GM21576 (cell line): ENCODE measurements at regions not wholly inside any gene's neighbourhood (a gene's known extent, or its start where the extent isn't known, plus 50 kb on each side); places are given as distances from the start of the nearest gene placed in this dataset.

Experiments used
- ATAC-seq: cut with Tn5 transposase; IDR thresholded peaks from one replicate; pipeline ENCODE4 v1.9.1; 2021; ENCODE audit warnings: mild to moderate bottlenecking, moderate library complexity; ENCODE audit not compliant: unreplicated experiment

GRCh38 chr20:41888434-41888833, 270.3 kb upstream of the CHD6 start:
- ATAC-seq: no peak

- no peak for ATAC-seq
These were observed 269.3 kb upstream of the CHD6 start for GRCh38 chr20:41887500-41887899.

DNA sequence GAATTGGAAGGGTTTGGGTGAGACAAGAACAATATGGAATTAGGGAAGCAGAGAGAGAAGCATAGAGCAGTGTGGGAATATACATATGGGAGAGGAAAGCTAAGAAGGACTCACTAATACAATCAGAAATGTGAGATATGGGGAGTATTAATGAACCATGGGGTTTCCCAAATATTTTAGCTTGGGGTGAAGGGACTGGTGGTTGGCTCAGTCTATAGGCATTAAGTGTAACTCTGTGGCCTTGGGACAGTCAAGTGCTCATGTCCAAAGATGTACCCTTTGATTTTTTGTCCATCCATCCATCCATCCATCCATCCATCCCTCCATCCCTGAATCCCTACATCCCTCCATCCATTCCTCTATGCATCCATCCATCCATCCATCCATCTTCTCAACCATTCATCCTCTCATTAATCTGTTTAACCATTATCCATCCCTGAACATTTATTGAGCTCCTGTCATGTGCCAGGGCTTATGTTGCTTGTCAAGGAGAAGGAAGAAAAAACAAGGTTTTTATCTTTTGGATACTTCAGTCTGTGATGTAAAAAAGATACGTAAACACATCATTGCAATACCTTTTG, 263.4 kb upstream of the CHD6 start:
- no peak for ATAC-seq

- ATAC-seq: no peak
These were observed 260.9 kb upstream of the CHD6 start for GRCh38 chr20:41879123-41879522.

DNA sequence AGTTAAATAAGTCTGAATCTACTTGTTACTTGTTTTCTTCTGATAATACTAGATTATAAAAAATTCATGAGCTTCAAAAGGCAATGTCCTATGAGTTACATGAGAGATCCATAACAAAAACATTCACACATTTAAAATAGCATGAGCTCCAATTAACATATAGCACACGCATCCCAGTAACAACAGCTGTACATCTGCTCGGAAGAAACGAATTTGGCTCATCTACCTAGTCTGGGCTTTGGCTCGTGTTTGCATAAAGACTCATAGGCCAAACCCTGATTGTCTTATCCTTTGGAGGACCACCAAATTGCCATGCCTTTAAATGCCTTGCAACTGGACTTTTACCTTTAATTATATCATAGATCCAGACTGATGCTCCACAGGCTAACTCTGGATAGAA, 259.7 kb upstream of the CHD6 start:
- no peak for ATAC-seq

GRCh38 chr20:41874658-41875057, 256.5 kb upstream of the CHD6 start:
- no peak for ATAC-seq

- no peak for ATAC-seq
These were observed 254.8 kb upstream of the CHD6 start for GRCh38 chr20:41872930-41873329.

GRCh38 chr20:41870869-41871462, 252.8 kb upstream of the CHD6 start:
- ATAC-seq: no peak

- no peak for ATAC-seq
These were observed 251.1 kb upstream of the CHD6 start for GRCh38 chr20:41869261-41869660.

GRCh38 chr20:41865938-41866337, 247.8 kb upstream of the CHD6 start:
- ATAC-seq: no peak

- no peak for ATAC-seq
These were observed 244.3 kb upstream of the CHD6 start for GRCh38 chr20:41862476-41862875.

DNA sequence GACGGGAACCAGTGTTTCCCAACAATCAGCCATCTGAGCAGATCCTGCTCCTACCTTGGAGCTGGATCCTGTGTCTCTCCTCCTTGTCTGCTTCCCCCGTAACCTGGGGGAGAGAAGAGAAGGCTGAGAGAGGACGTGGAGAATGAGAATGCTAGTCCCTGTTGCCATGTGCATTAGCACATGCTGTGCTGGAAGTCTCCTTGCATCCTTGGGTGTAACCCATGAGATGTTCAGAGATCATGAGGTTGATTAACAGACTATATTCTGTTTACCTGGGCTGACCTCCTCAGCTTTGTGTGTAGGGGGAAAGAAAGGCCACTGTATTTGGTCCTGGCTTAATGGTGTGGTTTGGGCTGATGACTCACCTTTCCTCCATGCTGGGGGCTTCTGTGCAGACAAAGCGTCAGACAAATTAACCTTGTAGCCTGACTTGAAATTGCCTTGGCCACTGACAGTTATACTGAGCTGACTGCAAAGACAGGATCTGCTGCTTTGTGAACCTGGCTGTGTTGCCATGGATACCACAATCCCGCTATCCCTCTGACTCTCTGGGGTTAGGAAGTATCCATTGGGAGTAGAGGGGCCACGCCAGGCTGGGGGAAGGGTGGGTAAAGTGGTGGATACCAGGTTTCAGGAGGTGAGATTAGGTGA, 243.7 kb upstream of the CHD6 start:
- ATAC-seq: no peak

- ATAC-seq: no peak
These were observed 236.6 kb upstream of the CHD6 start for GRCh38 chr20:41854765-41855164.

GRCh38 chr20:41853806-41854205, 235.6 kb upstream of the CHD6 start:
- ATAC-seq: no peak

DNA sequence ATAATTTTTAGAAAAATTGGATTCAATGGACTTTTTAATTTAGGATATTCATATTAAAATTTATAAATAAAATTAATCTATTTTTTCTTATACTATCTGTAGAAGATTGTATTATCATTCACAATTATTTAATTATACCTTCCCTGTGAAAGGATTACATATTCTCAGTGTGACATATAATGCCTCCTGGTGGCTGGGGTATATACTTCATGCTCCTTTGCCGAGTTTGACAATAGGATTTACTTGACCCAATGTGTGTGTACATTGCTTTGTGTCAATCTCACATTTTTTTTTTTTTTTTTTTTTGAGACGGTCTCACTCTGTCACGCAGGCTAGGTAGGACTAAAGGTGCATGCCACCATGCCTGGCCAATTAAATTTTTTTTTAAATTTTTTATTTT, 230.0 kb upstream of the CHD6 start:
- no peak for ATAC-seq

DNA sequence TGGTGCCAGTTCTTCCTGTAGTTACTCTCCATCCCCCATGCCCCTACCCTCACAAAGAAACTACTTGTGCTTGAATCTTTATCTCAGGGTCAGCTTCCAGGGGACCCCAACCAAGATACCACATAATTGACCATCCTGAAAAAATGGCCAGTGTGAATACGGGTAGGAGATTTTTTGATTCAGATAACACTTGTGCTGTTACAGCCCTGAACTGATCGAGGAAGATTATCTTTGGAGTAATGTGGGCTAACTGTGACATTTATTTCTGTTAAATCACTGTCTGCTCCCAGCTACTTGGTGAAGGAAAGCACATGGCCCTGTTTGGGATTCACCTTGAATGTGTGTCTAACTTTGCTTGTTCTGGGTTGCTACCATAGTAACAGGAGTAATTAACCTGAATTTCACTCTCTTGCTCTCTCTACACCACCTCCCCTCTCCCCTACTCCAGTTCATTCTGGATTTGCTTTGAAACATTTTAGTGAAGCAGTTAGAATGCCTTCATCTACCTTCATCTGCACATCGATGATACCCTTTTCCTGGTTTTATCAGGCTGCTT, 219.6 kb upstream of the CHD6 start:
- no peak for ATAC-seq

- no peak for ATAC-seq
These were observed 215.6 kb upstream of the CHD6 start for GRCh38 chr20:41833739-41834138.

DNA sequence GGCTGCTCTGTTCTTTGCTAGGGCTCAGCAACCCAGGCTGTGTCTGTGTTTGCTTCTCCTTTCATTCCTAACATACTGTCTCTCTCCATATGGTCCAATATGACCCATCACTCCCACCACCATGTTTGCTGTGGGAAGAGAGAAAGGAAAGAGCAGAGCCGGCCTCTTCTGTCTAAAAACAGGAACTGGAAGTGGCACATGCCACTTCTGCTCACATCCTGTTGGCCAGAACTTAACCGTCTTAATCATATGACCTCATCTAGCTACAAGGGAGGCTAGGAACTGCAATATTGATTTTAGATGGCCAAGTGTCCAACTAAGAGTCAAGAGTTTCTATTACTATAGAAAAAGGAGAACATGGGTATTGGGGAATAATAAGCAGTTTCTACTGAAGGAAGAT, 212.5 kb upstream of the CHD6 start:
- no peak for ATAC-seq

- ATAC-seq: no peak
These were observed 201.3 kb upstream of the CHD6 start for GRCh38 chr20:41819436-41819835.

GRCh38 chr20:41818991-41819390, 200.8 kb upstream of the CHD6 start:
- no peak for ATAC-seq

DNA sequence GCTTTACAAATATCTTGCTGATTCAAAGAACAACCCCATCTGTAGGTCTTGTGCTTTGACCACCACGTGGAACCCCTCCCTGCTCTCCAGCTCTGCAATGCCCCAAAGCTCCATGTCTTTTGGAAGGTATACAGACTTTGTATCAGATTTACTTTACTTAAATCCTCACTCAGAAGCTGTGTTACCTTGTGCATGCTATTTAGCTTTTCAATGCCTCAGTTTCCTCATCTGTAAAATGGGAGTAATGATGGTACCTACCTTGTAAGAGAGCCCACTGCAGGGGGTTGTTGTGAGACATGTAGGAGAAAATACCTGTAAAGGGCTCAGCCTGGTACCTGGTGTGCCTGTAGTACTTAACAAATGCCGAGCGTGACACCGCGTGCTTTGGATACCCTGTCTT, 200.2 kb upstream of the CHD6 start:
- ATAC-seq: no peak

- no peak for ATAC-seq
These were observed 193.3 kb upstream of the CHD6 start for GRCh38 chr20:41811456-41811855.
